Effector memory CD8-positive, alpha-beta T cell (primary cell): ENCODE measurements at regions not wholly inside any gene's neighbourhood (a gene's known extent, or its start where the extent isn't known, plus 50 kb on each side); places are given as distances from the start of the nearest gene placed in this dataset.

Source experiments
- ATAC-seq: fragments of 150-1000 bp; cut with Tn5 transposase; replicated peaks from 2 replicates; pipeline ENCODE4 v1.10.0; 2021; ENCODE audit warnings: mild to moderate bottlenecking, moderate library complexity
- DNase-seq, 3 experiments: peaks; one replicate each; pipeline ENCODE4 v3.0.0; 2021
- H3K27ac Mint-ChIP-seq, 2 donors: one replicate each; pipeline ENCODE4 v1.8.0; 2022; ENCODE audit warnings: mild to moderate bottlenecking in 2 of 2, mixed read lengths in 2 of 2, moderate library complexity in 2 of 2
- H3K27me3 Mint-ChIP-seq, 2 donors: one replicate each; pipeline ENCODE4 v1.8.0; 2022; ENCODE audit warnings: mixed read lengths in 2 of 2
- H3K36me3 Mint-ChIP-seq: one replicate; pipeline ENCODE4 v1.8.0; 2022; ENCODE audit warnings: mild to moderate bottlenecking, moderate library complexity, mixed read lengths; ENCODE audit not compliant: insufficient read depth
- H3K4me1 Mint-ChIP-seq, 2 donors: one replicate each; pipeline ENCODE4 v1.8.0; 2022; ENCODE audit warnings: low read depth in 2 of 2, mixed read lengths in 2 of 2
- H3K4me3 Mint-ChIP-seq, 2 donors: one replicate each; pipeline ENCODE4 v1.8.0; 2022; ENCODE audit warnings: mild to moderate bottlenecking in 2 of 2, mixed read lengths in 2 of 2, moderate library complexity in 2 of 2
- H3K9me3 Mint-ChIP-seq, 2 donors: one replicate each; pipeline ENCODE4 v1.8.0; 2022; ENCODE audit warnings: mixed read lengths in 2 of 2

- ATAC-seq, result no peak
Measured at GRCh38 chr6:82084324-82084920, 163.1 kb downstream of the IBTK start.

GRCh38 chr6:82083646-82084045, 163.9 kb downstream of the IBTK start:
- no peaks in the 10 kb centered on the region for H3K4me1 Mint-ChIP-seq
- ATAC-seq, result no peak
- H3K27ac Mint-ChIP-seq, result no peak overlapping the region

More at GRCh38 chr6:82084324-82084920, 163.1 kb downstream of the IBTK start:
- H3K36me3 Mint-ChIP-seq, result no peaks in the 10 kb centered on the region
- H3K4me3 Mint-ChIP-seq, result no peak overlapping the region
- no peaks in the 10 kb centered on the region for H3K9me3 Mint-ChIP-seq
- H3K27me3 Mint-ChIP-seq, result peaks cover 0 to 2% of the 10 kb centered on the region in 2 donors
- H3K4me1 Mint-ChIP-seq, result no peaks in the 10 kb centered on the region
- no peak for DNase-seq
- H3K27ac Mint-ChIP-seq, result no peak overlapping the region

GRCh38 chr6:82080767-82081166, 166.8 kb downstream of the IBTK start:
- ATAC-seq (no peak), DNase-seq (no peak)
- H3K9me3 Mint-ChIP-seq, result no peaks in the 10 kb centered on the region
- H3K27me3 Mint-ChIP-seq, result peaks cover 0 to 6% of the 10 kb centered on the region in 2 donors
- no peaks in the 10 kb centered on the region for H3K36me3 Mint-ChIP-seq
- H3K4me1 Mint-ChIP-seq, result no peaks in the 10 kb centered on the region
- no peak overlapping the region for H3K4me3 Mint-ChIP-seq
- no peak overlapping the region for H3K27ac Mint-ChIP-seq

More at GRCh38 chr6:82083646-82084045, 163.9 kb downstream of the IBTK start:
- H3K36me3 Mint-ChIP-seq, result no peaks in the 10 kb centered on the region
- H3K27me3 Mint-ChIP-seq, result peaks cover 0 to 6% of the 10 kb centered on the region in 2 donors
- no peaks in the 10 kb centered on the region for H3K9me3 Mint-ChIP-seq
- no peak overlapping the region for H3K4me3 Mint-ChIP-seq
- DNase-seq, result no peak

- Mint-ChIP-seq H3K4me3 (no peak overlapping the region), H3K36me3 (no peaks in the 10 kb centered on the region), H3K27ac (no peak overlapping the region), H3K9me3 (no peaks in the 10 kb centered on the region), H3K4me1 (no peaks in the 10 kb centered on the region), H3K27me3 (peaks cover 0 to 6% of the 10 kb centered on the region in 2 donors)
- DNase-seq, result no peak
- ATAC-seq, result no peak
Measured at GRCh38 chr6:82078286-82078908, 169.1 kb downstream of the IBTK start.

- Mint-ChIP-seq H3K4me3 (no peak overlapping the region), H3K36me3 (no peaks in the 10 kb centered on the region), H3K4me1 (no peaks in the 10 kb centered on the region), H3K27ac (no peak overlapping the region), H3K9me3 (no peaks in the 10 kb centered on the region), H3K27me3 (peaks cover 0 to 6% of the 10 kb centered on the region in 2 donors)
- ATAC-seq (no peak), DNase-seq (no peak)
Measured at GRCh38 chr6:82076916-82077315, 170.6 kb downstream of the IBTK start.

- peaks cover 0 to 5% of the 10 kb centered on the region in 2 donors for H3K27me3 Mint-ChIP-seq
- ATAC-seq, result no peak
- no peaks in the 10 kb centered on the region for H3K36me3 Mint-ChIP-seq
- H3K4me1 Mint-ChIP-seq, result no peaks in the 10 kb centered on the region
- H3K27ac Mint-ChIP-seq, result no peak overlapping the region
- no peaks in the 10 kb centered on the region for H3K9me3 Mint-ChIP-seq
- H3K4me3 Mint-ChIP-seq, result no peak overlapping the region
- DNase-seq, result no peak
Measured at GRCh38 chr6:82074556-82074955, 173.0 kb downstream of the IBTK start.

- no peak for DNase-seq
- Mint-ChIP-seq H3K36me3 (no peaks in the 10 kb centered on the region), H3K4me3 (no peak overlapping the region), H3K27me3 (no peaks in the 10 kb centered on the region), H3K9me3 (no peaks in the 10 kb centered on the region), H3K4me1 (no peaks in the 10 kb centered on the region), H3K27ac (no peak overlapping the region)
- no peak for ATAC-seq
Measured at GRCh38 chr6:82073484-82073883, 174.1 kb downstream of the IBTK start.

- Mint-ChIP-seq H3K27me3 (no peaks in the 10 kb centered on the region), H3K4me3 (no peak overlapping the region), H3K27ac (no peak overlapping the region), H3K4me1 (no peaks in the 10 kb centered on the region), H3K9me3 (no peaks in the 10 kb centered on the region), H3K36me3 (no peaks in the 10 kb centered on the region)
- DNase-seq (no peak), ATAC-seq (no peak)
Measured at GRCh38 chr6:82072751-82073150, 174.8 kb downstream of the IBTK start.

GRCh38 chr6:82072121-82072521, 175.4 kb downstream of the IBTK start:
- DNase-seq, result no peak
- Mint-ChIP-seq H3K27me3 (no peaks in the 10 kb centered on the region), H3K27ac (no peak overlapping the region), H3K36me3 (no peaks in the 10 kb centered on the region), H3K9me3 (no peaks in the 10 kb centered on the region), H3K4me1 (no peaks in the 10 kb centered on the region), H3K4me3 (no peak overlapping the region)
- ATAC-seq, result no peak

GRCh38 chr6:82068721-82069120, 178.8 kb downstream of the IBTK start:
- H3K9me3 Mint-ChIP-seq, result no peaks in the 10 kb centered on the region
- ATAC-seq, result no peak
- no peaks in the 10 kb centered on the region for H3K4me1 Mint-ChIP-seq
- no peaks in the 10 kb centered on the region for H3K36me3 Mint-ChIP-seq
- no peaks in the 10 kb centered on the region for H3K27me3 Mint-ChIP-seq
- no peak for DNase-seq
- H3K27ac Mint-ChIP-seq, result no peak overlapping the region
- no peak overlapping the region for H3K4me3 Mint-ChIP-seq

GRCh38 chr6:82066991-82067411, 180.5 kb downstream of the IBTK start:
- H3K27me3 Mint-ChIP-seq, result no peaks in the 10 kb centered on the region
- DNase-seq, result no peak
- no peaks in the 10 kb centered on the region for H3K36me3 Mint-ChIP-seq
- H3K4me3 Mint-ChIP-seq, result no peak overlapping the region
- no peak for ATAC-seq
- H3K4me1 Mint-ChIP-seq, result no peaks in the 10 kb centered on the region
- H3K27ac Mint-ChIP-seq, result no peak overlapping the region
- no peaks in the 10 kb centered on the region for H3K9me3 Mint-ChIP-seq

GRCh38 chr6:82066196-82066595, 181.3 kb downstream of the IBTK start:
- Mint-ChIP-seq H3K4me1 (no peaks in the 10 kb centered on the region), H3K27me3 (no peaks in the 10 kb centered on the region), H3K4me3 (no peak overlapping the region), H3K27ac (no peak overlapping the region), H3K9me3 (no peaks in the 10 kb centered on the region), H3K36me3 (no peaks in the 10 kb centered on the region)
- no peak for ATAC-seq
- DNase-seq, result no peak

GRCh38 chr6:82063574-82063973, 184.0 kb downstream of the IBTK start:
- Mint-ChIP-seq H3K27ac (no peak overlapping the region), H3K27me3 (no peaks in the 10 kb centered on the region), H3K4me3 (no peak overlapping the region), H3K36me3 (no peaks in the 10 kb centered on the region), H3K4me1 (no peaks in the 10 kb centered on the region), H3K9me3 (no peaks in the 10 kb centered on the region)
- ATAC-seq (no peak), DNase-seq (no peak)

- Mint-ChIP-seq H3K4me3 (no peak overlapping the region), H3K4me1 (no peaks in the 10 kb centered on the region), H3K27me3 (peaks cover 0 to 3% of the 10 kb centered on the region in 2 donors), H3K27ac (no peak overlapping the region), H3K9me3 (peaks cover 0 to under 1% of the 10 kb centered on the region in 2 donors), H3K36me3 (no peaks in the 10 kb centered on the region)
- DNase-seq (no peak), ATAC-seq (no peak)
Measured at GRCh38 chr6:82062219-82062618, 185.3 kb downstream of the IBTK start.
